ENCODE measurements at regions not wholly inside any gene's neighbourhood (a gene's known extent, or its start where the extent isn't known, plus 50 kb on each side); places are given as distances from the start of the nearest gene placed in this dataset.

DNA sequence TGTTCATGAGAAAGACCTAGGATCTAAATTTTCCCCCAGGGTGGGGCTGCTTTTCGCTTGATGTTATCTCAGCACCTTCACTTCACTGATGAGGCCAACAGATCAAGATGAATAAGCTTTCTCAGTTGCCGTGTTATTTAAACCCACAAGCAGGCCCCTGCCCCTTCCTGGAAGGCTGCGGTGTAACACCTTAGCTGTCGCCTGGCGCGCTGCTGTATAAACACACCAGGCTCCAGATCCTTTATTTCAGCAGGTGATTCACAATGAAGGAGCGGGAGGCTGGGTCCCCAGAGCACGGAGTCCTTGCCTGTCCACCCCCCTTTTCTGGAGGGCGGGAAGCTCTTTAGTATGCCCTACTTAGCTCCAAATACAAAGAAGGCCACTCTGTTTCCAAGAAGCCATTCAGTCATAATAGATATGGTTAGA lies 515.4 kb downstream of the FUT8 start:
- Histone ChIP-seq H3K27me3 (ENCODE audit: control insufficient read depth, insufficient read depth, low read length) (peaks cover 7% of the 10 kb centered on the region), H3K4me3 (ENCODE audit: low read depth, low read length) (no peak overlapping the region), H3K36me3 (ENCODE audit: control insufficient read depth, insufficient read depth, low read length) (no peaks in the 10 kb centered on the region)
- DNase-seq (ENCODE audit: low read depth): no peak
- TF ChIP-seq, protein P1, sequence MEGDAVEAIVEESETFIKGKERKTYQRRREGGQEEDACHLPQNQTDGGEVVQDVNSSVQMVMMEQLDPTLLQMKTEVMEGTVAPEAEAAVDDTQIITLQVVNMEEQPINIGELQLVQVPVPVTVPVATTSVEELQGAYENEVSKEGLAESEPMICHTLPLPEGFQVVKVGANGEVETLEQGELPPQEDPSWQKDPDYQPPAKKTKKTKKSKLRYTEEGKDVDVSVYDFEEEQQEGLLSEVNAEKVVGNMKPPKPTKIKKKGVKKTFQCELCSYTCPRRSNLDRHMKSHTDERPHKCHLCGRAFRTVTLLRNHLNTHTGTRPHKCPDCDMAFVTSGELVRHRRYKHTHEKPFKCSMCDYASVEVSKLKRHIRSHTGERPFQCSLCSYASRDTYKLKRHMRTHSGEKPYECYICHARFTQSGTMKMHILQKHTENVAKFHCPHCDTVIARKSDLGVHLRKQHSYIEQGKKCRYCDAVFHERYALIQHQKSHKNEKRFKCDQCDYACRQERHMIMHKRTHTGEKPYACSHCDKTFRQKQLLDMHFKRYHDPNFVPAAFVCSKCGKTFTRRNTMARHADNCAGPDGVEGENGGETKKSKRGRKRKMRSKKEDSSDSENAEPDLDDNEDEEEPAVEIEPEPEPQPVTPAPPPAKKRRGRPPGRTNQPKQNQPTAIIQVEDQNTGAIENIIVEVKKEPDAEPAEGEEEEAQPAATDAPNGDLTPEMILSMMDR (IDR thresholded peaks at IDR 0.05; ENCODE audit: insufficient read depth, low read length, severe bottlenecking): no peak
- FAIRE-seq: no peak

DNA sequence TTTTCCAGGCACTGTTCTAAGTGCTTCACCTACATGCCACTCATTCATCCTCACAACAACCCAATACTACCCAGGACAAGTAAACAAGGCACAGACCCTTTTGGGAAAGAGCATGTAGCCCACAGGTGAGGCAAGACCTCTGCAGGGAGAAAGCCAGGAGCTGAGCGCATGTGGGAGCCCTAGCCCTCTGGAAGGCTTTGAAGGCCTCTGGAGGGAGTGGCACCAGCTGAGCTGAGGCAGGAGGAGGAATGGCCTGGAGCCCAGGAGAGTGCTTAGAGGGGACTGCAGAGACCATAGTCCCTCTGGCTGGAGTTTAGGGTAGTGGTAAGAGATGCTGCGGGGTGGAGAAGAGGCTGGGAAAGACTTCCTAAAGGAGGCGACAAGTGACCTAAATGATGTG lies 516.5 kb downstream of the FUT8 start:
- TF ChIP-seq, protein P1 (IDR thresholded peaks at IDR 0.05; ENCODE audit: insufficient read depth, low read length, severe bottlenecking): no peak
- H3K36me3 ChIP-seq (ENCODE audit: control insufficient read depth, insufficient read depth, low read length): no peaks in the 10 kb centered on the region
- no peak for FAIRE-seq
- H3K27me3 ChIP-seq (ENCODE audit: control insufficient read depth, insufficient read depth, low read length): peaks cover 7% of the 10 kb centered on the region
- no peak for DNase-seq (ENCODE audit: low read depth)
- H3K4me3 ChIP-seq (ENCODE audit: low read depth, low read length): no peak overlapping the region

DNA sequence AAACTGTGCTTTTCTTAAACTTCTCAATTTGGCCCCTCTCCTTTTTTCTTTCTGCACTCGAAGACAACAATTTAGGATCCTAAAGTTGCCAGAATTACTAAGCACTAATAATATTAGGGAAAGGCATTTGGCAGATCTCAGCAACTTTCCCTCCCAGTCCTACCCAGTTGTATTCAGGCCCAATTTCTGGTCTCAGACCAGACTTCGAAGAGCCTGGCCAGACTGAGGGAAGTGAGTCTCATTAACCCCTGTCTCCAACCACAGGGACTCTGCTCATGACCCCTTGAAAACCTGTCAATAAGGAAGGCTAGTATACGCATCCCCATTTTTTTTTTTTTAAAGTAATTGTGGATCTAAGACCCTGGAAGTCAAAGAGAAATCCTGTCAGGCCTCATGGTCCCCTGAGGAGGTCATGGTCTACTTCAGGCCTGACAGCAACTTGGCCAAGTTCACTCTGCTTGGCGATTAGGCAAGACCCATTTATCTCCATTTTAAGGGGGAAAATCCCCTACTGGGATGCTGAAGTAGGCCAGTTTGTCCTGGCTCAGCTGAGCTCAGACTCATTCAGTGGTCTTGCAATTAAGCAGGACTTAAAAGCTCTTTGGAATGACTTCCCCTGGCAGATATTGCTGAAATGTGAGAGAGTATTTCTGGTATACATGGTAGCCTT lies 521.0 kb downstream of the FUT8 start:
- no peaks in the 10 kb centered on the region for H3K27me3 ChIP-seq (ENCODE audit: control insufficient read depth, insufficient read depth, low read length)
- TF ChIP-seq, protein P1 (IDR thresholded peaks at IDR 0.05; ENCODE audit: insufficient read depth, low read length, severe bottlenecking): no peak
- no peak overlapping the region for H3K4me3 ChIP-seq (ENCODE audit: low read depth, low read length)
- DNase-seq (ENCODE audit: low read depth) (no peak), FAIRE-seq (no peak)
- no peaks in the 10 kb centered on the region for H3K36me3 ChIP-seq (ENCODE audit: control insufficient read depth, insufficient read depth, low read length)

DNA sequence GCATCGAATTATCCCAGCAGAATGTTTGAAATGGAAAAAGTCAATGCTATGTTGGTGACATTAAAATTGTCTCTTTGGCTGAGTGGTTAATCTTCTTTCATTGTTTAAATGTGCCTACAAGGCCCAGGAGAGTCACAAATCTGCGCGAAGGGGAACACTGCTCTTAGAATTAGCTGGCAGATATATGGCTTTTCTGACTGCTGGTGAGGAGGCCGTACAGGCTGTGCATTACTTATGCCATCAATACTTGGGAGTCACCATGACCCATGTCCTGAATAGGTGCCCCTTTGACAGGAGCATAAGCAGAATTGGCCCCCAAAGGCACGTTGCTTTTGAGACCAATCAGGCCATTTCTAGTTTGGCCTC lies 521.5 kb downstream of the FUT8 start:
- Histone ChIP-seq H3K4me3 (ENCODE audit: low read depth, low read length) (no peak overlapping the region), H3K36me3 (ENCODE audit: control insufficient read depth, insufficient read depth, low read length) (no peaks in the 10 kb centered on the region), H3K27me3 (ENCODE audit: control insufficient read depth, insufficient read depth, low read length) (peaks cover 1% of the 10 kb centered on the region)
- no peak for FAIRE-seq
- TF ChIP-seq, protein P1 (IDR thresholded peaks at IDR 0.05; ENCODE audit: insufficient read depth, low read length, severe bottlenecking): no peak
- no peak for DNase-seq (ENCODE audit: low read depth)

DNA sequence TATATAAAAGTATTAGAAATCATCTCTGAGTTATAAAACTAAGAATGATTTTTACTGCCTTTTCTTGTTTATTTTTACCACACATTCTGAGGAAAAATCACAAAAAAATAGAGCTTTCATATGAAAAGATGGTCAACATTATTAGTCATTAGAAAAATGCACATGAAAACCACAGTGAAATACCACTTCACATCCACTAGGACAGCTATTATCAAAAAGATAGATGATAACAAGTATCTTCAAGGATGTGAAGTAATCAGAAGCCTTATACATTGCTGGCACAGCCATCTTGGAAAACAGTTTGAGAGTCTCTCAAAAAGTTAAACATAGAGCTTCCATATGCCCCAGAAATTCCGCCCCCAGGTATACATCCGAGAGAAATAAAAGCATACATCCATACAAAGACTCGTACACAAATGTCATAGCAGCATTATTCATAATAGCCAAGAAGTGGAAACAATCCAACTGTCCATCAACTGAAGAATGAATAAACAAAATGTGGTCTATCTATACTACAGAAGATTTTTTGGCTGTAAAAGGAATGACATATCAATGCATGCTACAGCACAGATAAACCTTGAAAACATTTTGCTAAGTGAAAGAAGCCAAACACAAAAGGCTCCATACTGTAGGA lies 523.9 kb downstream of the FUT8 start:
- TF ChIP-seq, protein P1 (IDR thresholded peaks at IDR 0.05; ENCODE audit: insufficient read depth, low read length, severe bottlenecking): no peak
- H3K36me3 ChIP-seq (ENCODE audit: control insufficient read depth, insufficient read depth, low read length): no peaks in the 10 kb centered on the region
- DNase-seq (ENCODE audit: low read depth) (no peak), FAIRE-seq (no peak)
- no peak overlapping the region for H3K4me3 ChIP-seq (ENCODE audit: low read depth, low read length)
- H3K27me3 ChIP-seq (ENCODE audit: control insufficient read depth, insufficient read depth, low read length): peaks cover 2% of the 10 kb centered on the region

Measured in bronchial epithelial cell (primary cell).